ENCODE measurements at regions not wholly inside any gene's neighbourhood (a gene's known extent, or its start where the extent isn't known, plus 50 kb on each side); places are given as distances from the start of the nearest gene placed in this dataset.

- WGBS (ENCODE audit: extremely low coverage, insufficient coverage, insufficient read length): no CpG with 5 or more reads among the region's 8 CpGs
- Histone ChIP-seq H3K18ac (ENCODE audit: low read length) (no peak overlapping the region), H3K4ac (ENCODE audit: low read depth, low read length) (no peak overlapping the region), H3K9ac (ENCODE audit: low read length) (no peak overlapping the region), H3K27ac (ENCODE audit: low read depth, low read length) (no peak overlapping the region), H3K4me1 (ENCODE audit: control insufficient read depth in 1 of 2, insufficient read depth in 2 of 2, low read length in 2 of 2) (no peaks in the 10 kb centered on the region), H3K14ac (ENCODE audit: low read length) (no peak overlapping the region), H2AK5ac (ENCODE audit: low read length) (no peak overlapping the region), H3K36me3 (ENCODE audit: control insufficient read depth in 1 of 2, insufficient read depth in 2 of 2, low read length in 2 of 2) (no peaks in the 10 kb centered on the region), H2BK120ac (ENCODE audit: insufficient read depth, low read length, poor library complexity) (no peak overlapping the region), H2AFZ (ENCODE audit: insufficient read depth, low read length, poor library complexity) (no peak overlapping the region), H3K79me2 (ENCODE audit: control insufficient read depth, insufficient read depth, low read length, poor library complexity) (no peaks in the 10 kb centered on the region), H2BK5ac (ENCODE audit: low read depth, low read length, poor library complexity) (no peak overlapping the region), H3K4me3 (ENCODE audit: low read depth, low read length) (no peak overlapping the region), H3K27me3 (ENCODE audit: insufficient read depth, low read length) (no peaks in the 10 kb centered on the region), H4K8ac (ENCODE audit: low read depth, low read length) (no peak overlapping the region), H3K4me2 (ENCODE audit: low read length) (no peak overlapping the region), H4K12ac (ENCODE audit: low read depth, low read length) (no peak overlapping the region), H3K9me3 (ENCODE audit: insufficient read depth, low read depth, low read length) (peaks cover 2% of the 10 kb centered on the region), H3K79me1 (ENCODE audit: low read length) (no peaks in the 10 kb centered on the region), H3K23ac (ENCODE audit: low read length) (no peak overlapping the region), H2BK12ac (ENCODE audit: low read length) (no peak overlapping the region), H4K91ac (ENCODE audit: low read depth, low read length) (no peak overlapping the region)
- DNase-seq: no peak
Observed at GRCh38 chr4:166602068-166602467, 632.2 kb downstream of the SPOCK3 start.

- no peaks in the 10 kb centered on the region for H3K79me2 ChIP-seq (ENCODE audit: control insufficient read depth, insufficient read depth, low read length, poor library complexity)
- H3K36me3 ChIP-seq (ENCODE audit: control insufficient read depth in 1 of 2, insufficient read depth in 2 of 2, low read length in 2 of 2): no peaks in the 10 kb centered on the region
- no peak overlapping the region for H3K27ac ChIP-seq (ENCODE audit: low read depth, low read length)
- no CpG with 5 or more reads among the region's 6 CpGs for WGBS (ENCODE audit: extremely low coverage, insufficient coverage, insufficient read length)
- no peak overlapping the region for H4K8ac ChIP-seq (ENCODE audit: low read depth, low read length)
- H3K4me2 ChIP-seq (ENCODE audit: low read length): no peak overlapping the region
- H4K91ac ChIP-seq (ENCODE audit: low read depth, low read length): no peak overlapping the region
- H2BK120ac ChIP-seq (ENCODE audit: insufficient read depth, low read length, poor library complexity): no peak overlapping the region
- H2AFZ ChIP-seq (ENCODE audit: insufficient read depth, low read length, poor library complexity): no peak overlapping the region
- peak in 1 of 2 donors; percentile 4 for DNase-seq
- H2BK12ac ChIP-seq (ENCODE audit: low read length): no peak overlapping the region
- H2AK5ac ChIP-seq (ENCODE audit: low read length): no peak overlapping the region
- no peak overlapping the region for H4K12ac ChIP-seq (ENCODE audit: low read depth, low read length)
- H3K18ac ChIP-seq (ENCODE audit: low read length): no peak overlapping the region
- H3K4me3 ChIP-seq (ENCODE audit: low read depth, low read length): no peak overlapping the region
- H3K9me3 ChIP-seq (ENCODE audit: insufficient read depth, low read depth, low read length): no peaks in the 10 kb centered on the region
- no peaks in the 10 kb centered on the region for H3K4me1 ChIP-seq (ENCODE audit: control insufficient read depth in 1 of 2, insufficient read depth in 2 of 2, low read length in 2 of 2)
- H3K4ac ChIP-seq (ENCODE audit: low read depth, low read length): no peak overlapping the region
- no peak overlapping the region for H2BK5ac ChIP-seq (ENCODE audit: low read depth, low read length, poor library complexity)
- H3K23ac ChIP-seq (ENCODE audit: low read length): no peak overlapping the region
- no peaks in the 10 kb centered on the region for H3K27me3 ChIP-seq (ENCODE audit: insufficient read depth, low read length)
- no peaks in the 10 kb centered on the region for H3K79me1 ChIP-seq (ENCODE audit: low read length)
- H3K9ac ChIP-seq (ENCODE audit: low read length): no peak overlapping the region
- H3K14ac ChIP-seq (ENCODE audit: low read length): no peak overlapping the region
Observed at GRCh38 chr4:166622425-166622977, 611.8 kb downstream of the SPOCK3 start.

DNA sequence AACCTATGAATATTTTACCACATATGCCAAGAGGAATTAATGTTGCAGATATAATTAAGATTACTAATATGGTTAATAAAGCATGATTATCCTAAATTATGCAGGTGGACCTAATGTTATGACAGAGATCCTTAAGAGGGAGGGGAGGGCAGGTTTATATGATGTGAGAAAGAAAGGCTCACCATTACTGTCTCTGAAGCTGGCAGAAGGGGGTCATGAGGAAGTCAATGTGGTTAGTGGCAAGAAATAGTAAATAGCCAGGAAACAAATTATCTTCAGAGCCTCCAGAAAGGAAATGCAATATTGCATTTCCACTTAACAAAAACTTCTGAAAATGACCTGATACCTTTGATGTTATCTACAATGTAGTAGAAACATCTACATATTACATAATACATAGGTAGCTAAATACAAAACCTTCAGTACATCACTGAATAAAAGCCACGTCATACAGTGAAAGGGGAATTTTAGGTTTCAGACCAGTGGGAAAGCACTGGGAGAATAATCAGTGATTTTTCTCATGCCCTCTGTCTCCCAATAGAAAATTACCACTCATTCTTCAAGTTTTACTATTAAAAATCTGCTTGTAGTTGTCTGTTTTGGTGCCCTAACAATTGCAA is 609.2 kb downstream of the SPOCK3 start:
- H4K91ac ChIP-seq (ENCODE audit: low read depth, low read length): no peak overlapping the region
- H2BK12ac ChIP-seq (ENCODE audit: low read length): no peak overlapping the region
- H3K4me1 ChIP-seq (ENCODE audit: control insufficient read depth in 1 of 2, insufficient read depth in 2 of 2, low read length in 2 of 2): no peaks in the 10 kb centered on the region
- H2AFZ ChIP-seq (ENCODE audit: insufficient read depth, low read length, poor library complexity): no peak overlapping the region
- H3K36me3 ChIP-seq (ENCODE audit: control insufficient read depth in 1 of 2, insufficient read depth in 2 of 2, low read length in 2 of 2): no peaks in the 10 kb centered on the region
- H3K14ac ChIP-seq (ENCODE audit: low read length): no peak overlapping the region
- no peak overlapping the region for H3K18ac ChIP-seq (ENCODE audit: low read length)
- H3K4ac ChIP-seq (ENCODE audit: low read depth, low read length): no peak overlapping the region
- whole genome bisulfite sequencing (ENCODE audit: extremely low coverage, insufficient coverage, insufficient read length): no CpG with 5 or more reads among the region's 1 CpG
- H3K79me1 ChIP-seq (ENCODE audit: low read length): no peaks in the 10 kb centered on the region
- H3K27ac ChIP-seq (ENCODE audit: low read depth, low read length): no peak overlapping the region
- no peaks in the 10 kb centered on the region for H3K9me3 ChIP-seq (ENCODE audit: insufficient read depth, low read depth, low read length)
- H4K8ac ChIP-seq (ENCODE audit: low read depth, low read length): no peak overlapping the region
- no peak overlapping the region for H4K12ac ChIP-seq (ENCODE audit: low read depth, low read length)
- H2AK5ac ChIP-seq (ENCODE audit: low read length): no peak overlapping the region
- no peak overlapping the region for H2BK120ac ChIP-seq (ENCODE audit: insufficient read depth, low read length, poor library complexity)
- H2BK5ac ChIP-seq (ENCODE audit: low read depth, low read length, poor library complexity): no peak overlapping the region
- no peaks in the 10 kb centered on the region for H3K79me2 ChIP-seq (ENCODE audit: control insufficient read depth, insufficient read depth, low read length, poor library complexity)
- no peak overlapping the region for H3K4me3 ChIP-seq (ENCODE audit: low read depth, low read length)
- H3K23ac ChIP-seq (ENCODE audit: low read length): no peak overlapping the region
- no peak overlapping the region for H3K9ac ChIP-seq (ENCODE audit: low read length)
- no peaks in the 10 kb centered on the region for H3K27me3 ChIP-seq (ENCODE audit: insufficient read depth, low read length)
- DNase-seq: no peak
- no peak overlapping the region for H3K4me2 ChIP-seq (ENCODE audit: low read length)

DNA sequence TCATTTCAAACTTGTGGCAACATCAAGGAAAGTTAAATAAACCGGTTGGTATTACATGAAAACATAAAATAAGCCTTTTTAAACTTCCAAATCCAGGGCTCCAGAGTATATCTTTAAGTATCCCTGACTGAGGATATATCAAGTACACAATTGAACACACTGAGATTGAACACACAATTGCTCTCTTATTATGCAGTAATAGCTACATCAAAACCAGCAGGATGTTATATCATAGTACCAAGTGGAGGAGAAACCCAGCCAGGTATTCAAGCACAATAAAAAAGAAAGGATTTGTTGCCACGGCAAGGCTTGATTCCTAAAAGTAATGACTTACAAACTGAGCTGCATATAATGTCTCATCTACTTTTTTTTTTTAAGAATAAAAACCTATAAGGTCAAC is 605.8 kb downstream of the SPOCK3 start:
- H3K9me3 ChIP-seq (ENCODE audit: insufficient read depth, low read depth, low read length): no peaks in the 10 kb centered on the region

More for the DNA sequence above, 605.8 kb downstream of the SPOCK3 start:
- no peaks in the 10 kb centered on the region for H3K79me2 ChIP-seq (ENCODE audit: control insufficient read depth, insufficient read depth, low read length, poor library complexity)
- H4K91ac ChIP-seq (ENCODE audit: low read depth, low read length): no peak overlapping the region
- no peak overlapping the region for H3K14ac ChIP-seq (ENCODE audit: low read length)
- H3K4me1 ChIP-seq (ENCODE audit: control insufficient read depth in 1 of 2, insufficient read depth in 2 of 2, low read length in 2 of 2): no peaks in the 10 kb centered on the region
- H3K4me2 ChIP-seq (ENCODE audit: low read length): no peak overlapping the region
- no peak overlapping the region for H3K9ac ChIP-seq (ENCODE audit: low read length)
- no peak for DNase-seq
- H2BK12ac ChIP-seq (ENCODE audit: low read length): no peak overlapping the region
- H3K4ac ChIP-seq (ENCODE audit: low read depth, low read length): no peak overlapping the region
- no peak overlapping the region for H2BK120ac ChIP-seq (ENCODE audit: insufficient read depth, low read length, poor library complexity)
- no peaks in the 10 kb centered on the region for H3K27me3 ChIP-seq (ENCODE audit: insufficient read depth, low read length)
- H3K79me1 ChIP-seq (ENCODE audit: low read length): no peaks in the 10 kb centered on the region
- H3K36me3 ChIP-seq (ENCODE audit: control insufficient read depth in 1 of 2, insufficient read depth in 2 of 2, low read length in 2 of 2): no peaks in the 10 kb centered on the region
- no peak overlapping the region for H3K18ac ChIP-seq (ENCODE audit: low read length)
- H3K4me3 ChIP-seq (ENCODE audit: low read depth, low read length): no peak overlapping the region
- no peak overlapping the region for H4K8ac ChIP-seq (ENCODE audit: low read depth, low read length)
- no peak overlapping the region for H2AFZ ChIP-seq (ENCODE audit: insufficient read depth, low read length, poor library complexity)
- WGBS (ENCODE audit: extremely low coverage, insufficient coverage, insufficient read length): no CpG with 5 or more reads among the region's 2 CpGs
- no peak overlapping the region for H2BK5ac ChIP-seq (ENCODE audit: low read depth, low read length, poor library complexity)
- no peak overlapping the region for H2AK5ac ChIP-seq (ENCODE audit: low read length)
- no peak overlapping the region for H3K27ac ChIP-seq (ENCODE audit: low read depth, low read length)
- H4K12ac ChIP-seq (ENCODE audit: low read depth, low read length): no peak overlapping the region
- H3K23ac ChIP-seq (ENCODE audit: low read length): no peak overlapping the region

Data from trophoblast cell (in vitro differentiated cells and primary cell).